ENCODE measurements at regions not wholly inside any gene's neighbourhood (a gene's known extent, or its start where the extent isn't known, plus 50 kb on each side); places are given as distances from the start of the nearest gene placed in this dataset.

DNA sequence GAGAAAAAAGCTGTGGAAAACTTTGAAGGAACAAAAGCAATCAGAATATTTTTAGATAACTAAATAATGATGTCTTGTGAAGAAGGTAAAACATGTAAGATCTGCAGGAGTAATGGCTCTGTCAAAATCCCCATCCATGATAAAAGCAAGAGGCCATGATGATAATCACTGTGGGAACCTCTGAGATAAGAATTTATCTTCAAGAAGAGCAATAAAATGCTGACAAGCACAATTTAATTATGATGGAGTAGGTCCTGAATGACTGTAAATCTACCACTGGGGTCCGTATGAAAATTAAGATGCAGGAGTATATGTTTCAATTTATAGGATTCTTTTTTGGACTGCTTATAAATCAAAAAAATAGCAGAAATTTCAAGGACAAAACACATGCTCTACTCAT, 68.3 kb upstream of the CHMP2B start:
- intact Hi-C loops (cut with micrococcal nuclease) (no loop called here), dilution Hi-C loops (cut with MboI; ENCODE audit: extremely low pct_ligation_motif_present, low sequenced_read_pairs) (no loop called here)
- TF ChIP-seq CTCF (IDR thresholded peaks at IDR 0.05; ENCODE audit: extremely low read depth in 1 of 2, insufficient read depth in 1 of 2, low read depth in 1 of 2, low read length in 2 of 2) (no peak), JUN (IDR thresholded peaks at IDR 0.05; ENCODE audit: borderline replicate concordance, insufficient read depth, insufficient read length, low read depth) (no peak), MYC (IDR thresholded peaks at IDR 0.05; ENCODE audit: low read depth, low read length) (no peak), FOS (IDR thresholded peaks at IDR 0.05; ENCODE audit: borderline replicate concordance, insufficient read depth, low read length) (no peak), POLR2AphosphoS5 (IDR thresholded peaks at IDR 0.05; ENCODE audit: insufficient read depth, low read depth, low read length) (no peak), POLR2A (IDR thresholded peaks at IDR 0.05; ENCODE audit: low read depth, low read length) (no peak), GATA2 (IDR thresholded peaks at IDR 0.05; ENCODE audit: insufficient read depth, insufficient read length, low read depth, low read length) (no peak), EZH2 (IDR thresholded peaks at IDR 0.05; ENCODE audit: borderline replicate concordance, low read depth, low read length, severe bottlenecking) (no peak)
- TF ChIP-seq, protein P1, sequence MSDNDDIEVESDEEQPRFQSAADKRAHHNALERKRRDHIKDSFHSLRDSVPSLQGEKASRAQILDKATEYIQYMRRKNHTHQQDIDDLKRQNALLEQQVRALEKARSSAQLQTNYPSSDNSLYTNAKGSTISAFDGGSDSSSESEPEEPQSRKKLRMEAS (IDR thresholded peaks at IDR 0.05; ENCODE audit: insufficient read depth, insufficient read length), result no peak
- Histone ChIP-seq H3K9me3 (replicated peaks; ENCODE audit: control insufficient read depth, insufficient read depth, low read length) (no peaks in the 10 kb centered on the region), H4K20me1 (replicated peaks; ENCODE audit: control insufficient read depth, extremely low read depth, insufficient read depth, low read length) (no peaks in the 10 kb centered on the region), H3K9me1 (replicated peaks; ENCODE audit: control insufficient read depth, extremely low read depth, insufficient read depth, low read length) (no peaks in the 10 kb centered on the region), H3K27me3 (ENCODE audit: control insufficient read depth in 2 of 2, insufficient read depth in 2 of 2, low read length in 2 of 2) (no peaks in the 10 kb centered on the region), H3K4me2 (ENCODE audit: insufficient read depth, low read length) (no peak overlapping the region), H3K9ac (replicated peaks; ENCODE audit: extremely low read depth, insufficient read depth, low read length) (no peak overlapping the region), H3K4me1 (ENCODE audit: control insufficient read depth, extremely low read depth, insufficient read depth, low read length) (no peaks in the 10 kb centered on the region), H3K36me3 (ENCODE audit: control insufficient read depth in 2 of 2, extremely low read depth in 1 of 2, insufficient read depth in 2 of 2, low read length in 2 of 2) (no peaks in the 10 kb centered on the region), H3K4me3 (replicated peaks in 1 of 3; ENCODE audit: insufficient read depth in 1 of 3, low read depth in 1 of 3, low read length in 3 of 3) (no peak overlapping the region), H3K27ac (ENCODE audit: insufficient read depth, low read depth, low read length) (no peak overlapping the region), H3K79me2 (ENCODE audit: control insufficient read depth, insufficient read depth, low read length) (no peaks in the 10 kb centered on the region), H2AFZ (ENCODE audit: low read depth, low read length) (no peak overlapping the region)
- DNase-seq (ENCODE audit: low read depth, low spot score) (no peak), FAIRE-seq (no peak)
- BruUV-seq (replicated peaks), result no TSS peak
- ChIA-PET POLR2A (no interaction called here), CTCF (no interaction called here)
